ENCODE measurements at regions not wholly inside any gene's neighbourhood (a gene's known extent, or its start where the extent isn't known, plus 50 kb on each side); places are given as distances from the start of the nearest gene placed in this dataset.

GRCh38 chr2:198975779-198976178, 482.0 kb downstream of the SATB2 start:
- no peak for TF ChIP-seq CTCF (IDR thresholded peaks at IDR 0.05; ENCODE audit: low read depth, low read length)
- no peak for TF ChIP-seq EZH2phosphoT487 (IDR thresholded peaks at IDR 0.05; ENCODE audit: low read depth)

All from OCI-LY3 (cell line).